Esophagus squamous epithelium (tissue), 5 donors: ENCODE measurements at regions not wholly inside any gene's neighbourhood (a gene's known extent, or its start where the extent isn't known, plus 50 kb on each side); places are given as distances from the start of the nearest gene placed in this dataset.

Experiments used
- DNase-seq: peaks from one replicate; lab custom pipeline; 2025; lab: John Stamatoyannopoulos, UW
- H3K27ac ChIP-seq, 4 donors: fragments of 200-600 bp; sonication (generic); one replicate each; pipeline ENCODE4 v1.5.1; 2016 to 2019; ENCODE audit warnings: mild to moderate bottlenecking in 1 of 4
- H3K27me3 ChIP-seq, 4 donors: fragments of 200-600 bp; sonication (generic); 1 replicate in 3 of 4; 2 replicates in 1 of 4; pipeline versions ENCODE4 v1.5.1 to v1.6.0; 2017 to 2021; ENCODE audit warnings: antibody characterized with exemption in 1 of 4
- H3K36me3 ChIP-seq, 3 donors: fragments of 200-600 bp; sonication (generic); one replicate each; pipeline ENCODE4 v1.5.1; 2016 to 2019
- H3K4me1 ChIP-seq, 3 donors: fragments of 200-600 bp; sonication (generic); one replicate each; pipeline ENCODE4 v1.5.1; 2017 to 2019
- H3K4me3 ChIP-seq, 4 donors: fragments of 200-600 bp; sonication (generic); 1 replicate in 3 of 4; 2 replicates in 1 of 4; pipeline ENCODE4 v1.5.1; 2016 to 2019; ENCODE audit warnings: mild to moderate bottlenecking in 2 of 4, moderate library complexity in 1 of 4
- H3K9me3 ChIP-seq, 3 donors: fragments of 200-600 bp; sonication (generic); one replicate each; pipeline ENCODE4 v1.5.1; 2016 to 2019
- CTCF ChIP-seq, 6 experiments: fragments of 450-650 bp in 4 of 6; fragments of 200-600 bp in 2 of 6; sonication (generic) in 2 of 6; IDR thresholded peaks; one replicate each; pipeline ENCODE4 v1.5.1; 2016 to 2019; ENCODE audit warnings: antibody characterized with exemption in 6 of 6, mild to moderate bottlenecking in 4 of 6, moderate library complexity in 4 of 6
- POLR2A ChIP-seq, 4 donors: fragments of 450-650 bp; IDR thresholded peaks; one replicate each; pipeline ENCODE4 v1.6.1; 2017; ENCODE audit warnings: antibody characterized with exemption in 4 of 4, mild to moderate bottlenecking in 4 of 4, moderate library complexity in 3 of 4
- WGBS, 2 donors: methylation state at CpG; one replicate each; pipeline ENCODE4 v1.1.5; 2018; 5-methylcytosine and 5-hydroxymethylcytosine counted together
- intact Hi-C: fragments of 100-400 bp; cut with DNase I; formaldehyde crosslinking; loops from one replicate; pipeline ENCODE4 v1.15.0; 2022
- donor health status: DM: yes; HTN: yes; CAD: no.

GRCh38 chr7:21194936-21195335 is 232.9 kb upstream of the SP4 start:
- 81 to 85% methylated on average over 4 of the region's 4 CpGs for WGBS, 2 donors

GRCh38 chr7:21198921-21199320 is 229.0 kb upstream of the SP4 start:
- Histone ChIP-seq H3K27me3 (peaks cover 0 to 4% (median 0%) of the 10 kb centered on the region in 4 donors), H3K4me1 (no peaks in the 10 kb centered on the region), H3K36me3 (no peaks in the 10 kb centered on the region), H3K9me3 (no peaks in the 10 kb centered on the region), H3K4me3 (no peak overlapping the region), H3K27ac (no peak overlapping the region)
- no peak for TF ChIP-seq POLR2A (IDR thresholded peaks at IDR 0.05)
- no peak for TF ChIP-seq CTCF (IDR thresholded peaks at IDR 0.05)
- DNase-seq: no peak
- WGBS, 2 donors: 36 to 47% methylated on average over 1 of the region's 1 CpG
- intact Hi-C loops: no loop called here

More at GRCh38 chr7:21194936-21195335, 232.9 kb upstream of the SP4 start:
- Histone ChIP-seq H3K27me3 (no peaks in the 10 kb centered on the region), H3K27ac (no peak overlapping the region), H3K36me3 (no peaks in the 10 kb centered on the region), H3K9me3 (no peaks in the 10 kb centered on the region), H3K4me1 (peaks cover 0 to 8% (median 0%) of the 10 kb centered on the region in 3 donors), H3K4me3 (no peak overlapping the region)
- TF ChIP-seq POLR2A (IDR thresholded peaks at IDR 0.05): no peak
- no peak for TF ChIP-seq CTCF (IDR thresholded peaks at IDR 0.05)
- intact Hi-C loops: no loop called here
- DNase-seq: no peak

- Histone ChIP-seq H3K27ac (no peak overlapping the region), H3K36me3 (no peaks in the 10 kb centered on the region), H3K27me3 (peaks cover 0 to 4% (median 0%) of the 10 kb centered on the region in 4 donors), H3K9me3 (no peaks in the 10 kb centered on the region), H3K4me3 (no peak overlapping the region), H3K4me1 (no peaks in the 10 kb centered on the region)
- 91 to 92% methylated on average over 5 to 7 of the region's 7 CpGs for WGBS, 2 donors
- intact Hi-C loops: no loop called here
- TF ChIP-seq POLR2A (IDR thresholded peaks at IDR 0.05) (no peak), CTCF (IDR thresholded peaks at IDR 0.05) (no peak)
- no peak for DNase-seq
Observed at GRCh38 chr7:21200503-21200902, 227.4 kb upstream of the SP4 start.

GRCh38 chr7:21214657-21215056 is 213.2 kb upstream of the SP4 start:
- H3K9me3 ChIP-seq: no peaks in the 10 kb centered on the region
- no peaks in the 10 kb centered on the region for H3K36me3 ChIP-seq
- H3K4me3 ChIP-seq: no peak overlapping the region
- no peak for TF ChIP-seq POLR2A (IDR thresholded peaks at IDR 0.05)
- TF ChIP-seq CTCF (IDR thresholded peaks at IDR 0.05): no peak
- 43 to 94% methylated on average over 1 of the region's 1 CpG for WGBS, 2 donors
- peaks cover 0 to 3% (median 1%) of the 10 kb centered on the region in 4 donors for H3K27me3 ChIP-seq
- intact Hi-C loops: no loop called here
- H3K4me1 ChIP-seq: no peaks in the 10 kb centered on the region
- no peak overlapping the region for H3K27ac ChIP-seq
- no peak for DNase-seq

GRCh38 chr7:21215307-21215706 is 212.6 kb upstream of the SP4 start:
- TF ChIP-seq CTCF (IDR thresholded peaks at IDR 0.05): no peak
- TF ChIP-seq POLR2A (IDR thresholded peaks at IDR 0.05): no peak
- intact Hi-C loops: no loop called here
- 68 to 69% methylated on average over 1 of the region's 1 CpG for WGBS, 2 donors
- no peak for DNase-seq
- no peaks in the 10 kb centered on the region for H3K36me3 ChIP-seq
- H3K4me3 ChIP-seq: no peak overlapping the region
- H3K27me3 ChIP-seq: peaks cover 0 to 3% (median 1%) of the 10 kb centered on the region in 4 donors
- no peaks in the 10 kb centered on the region for H3K4me1 ChIP-seq
- H3K27ac ChIP-seq: no peak overlapping the region
- H3K9me3 ChIP-seq: no peaks in the 10 kb centered on the region
